COLO668 (cell line): ENCODE measurements at regions not wholly inside any gene's neighbourhood (a gene's known extent, or its start where the extent isn't known, plus 50 kb on each side); places are given as distances from the start of the nearest gene placed in this dataset.

Experiments used
- DNase-seq: peaks from one replicate; lab custom pipeline; 2025; ENCODE audit not compliant: unreplicated experiment; lab: John Stamatoyannopoulos, UW

- no peak for DNase-seq
Observed at GRCh38 chr5:68648944-68649857, 433.6 kb downstream of the PIK3R1 start.

- DNase-seq, result no peak
Observed at GRCh38 chr5:68652534-68652965, 437.0 kb downstream of the PIK3R1 start.

- no peak for DNase-seq
Observed at GRCh38 chr5:68653471-68653870, 437.9 kb downstream of the PIK3R1 start.

GRCh38 chr5:68657055-68657961, 436.5 kb upstream of the SLC30A5 start:
- no peak for DNase-seq

- DNase-seq, result no peak
Observed at GRCh38 chr5:68658810-68659372, 434.9 kb upstream of the SLC30A5 start.

- no peak for DNase-seq
Observed at GRCh38 chr5:68659881-68660280, 433.9 kb upstream of the SLC30A5 start.

- peak; percentile 17 for DNase-seq
Observed at GRCh38 chr5:68661237-68661636, 432.6 kb upstream of the SLC30A5 start.

- DNase-seq, result no peak
Observed at GRCh38 chr5:68662804-68663307, 431.0 kb upstream of the SLC30A5 start.

GRCh38 chr5:68669864-68670575, 423.8 kb upstream of the SLC30A5 start:
- DNase-seq, result no peak

GRCh38 chr5:68673106-68673822, 420.6 kb upstream of the SLC30A5 start:
- DNase-seq, result no peak

GRCh38 chr5:68673823-68674180, 420.0 kb upstream of the SLC30A5 start:
- no peak for DNase-seq

GRCh38 chr5:68679041-68679440, 414.8 kb upstream of the SLC30A5 start:
- DNase-seq, result no peak

- DNase-seq, result no peak
Observed at GRCh38 chr5:68680366-68680765, 413.4 kb upstream of the SLC30A5 start.

- DNase-seq, result no peak
Observed at GRCh38 chr5:68681929-68682328, 411.9 kb upstream of the SLC30A5 start.

- DNase-seq, result peak; percentile 4
Observed at GRCh38 chr5:68682400-68683160, 411.2 kb upstream of the SLC30A5 start.

GRCh38 chr5:68683632-68684036, 410.2 kb upstream of the SLC30A5 start:
- no peak for DNase-seq

- no peak for DNase-seq
Observed at GRCh38 chr5:68685863-68686262, 408.0 kb upstream of the SLC30A5 start.

- no peak for DNase-seq
Observed at GRCh38 chr5:68688547-68688946, 405.3 kb upstream of the SLC30A5 start.

- no peak for DNase-seq
Observed at GRCh38 chr5:68689010-68689409, 404.8 kb upstream of the SLC30A5 start.
